ENCODE measurements at regions not wholly inside any gene's neighbourhood (a gene's known extent, or its start where the extent isn't known, plus 50 kb on each side); places are given as distances from the start of the nearest gene placed in this dataset.
"Not testable (repeated sequence)": the region's sequence is repeated elsewhere in the genome, so short reads cannot be mapped to it uniquely, and the experiment has no call there.

GRCh38 chr3:110971010-110971601 lies 100.5 kb upstream of the NECTIN3 start:
- no peak for DNase-seq

- DNase-seq = no peak
Measured at GRCh38 chr3:110973263-110973895, 98.2 kb upstream of the NECTIN3 start.

GRCh38 chr3:110974902-110975301 lies 96.7 kb upstream of the NECTIN3 start:
- DNase-seq = no peak

GRCh38 chr3:110984456-110985250 lies 87.0 kb upstream of the NECTIN3 start:
- no peak for DNase-seq

DNA sequence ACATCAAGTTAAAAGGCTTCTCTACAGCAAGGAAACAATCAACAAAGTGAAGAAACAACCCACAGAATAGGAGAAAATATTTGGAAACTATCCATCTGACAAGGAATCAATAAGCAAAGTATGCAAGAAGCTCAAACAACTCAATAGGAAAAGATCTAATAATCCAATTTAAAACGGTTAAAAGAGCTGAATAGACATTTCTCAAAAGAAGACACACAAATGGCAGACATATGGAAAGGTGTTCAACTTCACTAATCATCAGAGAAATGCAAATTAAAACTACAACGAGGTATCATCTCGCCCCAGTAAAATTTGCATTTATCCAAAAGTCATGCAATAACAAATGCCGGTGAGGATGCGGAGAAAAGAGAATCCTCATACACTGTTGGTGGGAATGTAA lies 82.2 kb upstream of the NECTIN3 start:
- DNase-seq = no peak

- no peak for DNase-seq
Measured at GRCh38 chr3:110995461-110996231, 76.0 kb upstream of the NECTIN3 start.

DNA sequence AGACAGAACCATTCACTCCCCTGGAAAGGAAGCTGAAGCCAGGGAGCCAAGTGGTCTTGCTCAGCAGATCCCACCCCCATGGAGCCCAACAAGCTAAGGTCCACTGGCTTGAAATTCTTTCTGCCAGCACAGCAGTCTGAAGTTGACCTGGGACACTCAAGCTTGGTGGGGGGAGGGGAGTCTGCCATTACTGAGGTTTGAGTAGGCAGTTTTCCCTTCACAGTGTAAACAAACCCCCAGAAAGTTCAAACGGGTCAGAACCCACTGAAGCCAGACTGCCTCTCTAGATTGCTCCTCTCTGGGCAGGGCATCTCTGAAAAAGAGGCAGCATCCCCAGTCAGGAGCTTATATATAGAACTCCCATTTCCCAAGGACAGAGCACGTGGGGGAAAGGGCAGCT lies 72.8 kb upstream of the NECTIN3 start:
- not testable (repeated sequence) for DNase-seq

- DNase-seq = not testable (repeated sequence)
Measured at GRCh38 chr3:111006485-111006884, 65.1 kb upstream of the NECTIN3 start.

DNA sequence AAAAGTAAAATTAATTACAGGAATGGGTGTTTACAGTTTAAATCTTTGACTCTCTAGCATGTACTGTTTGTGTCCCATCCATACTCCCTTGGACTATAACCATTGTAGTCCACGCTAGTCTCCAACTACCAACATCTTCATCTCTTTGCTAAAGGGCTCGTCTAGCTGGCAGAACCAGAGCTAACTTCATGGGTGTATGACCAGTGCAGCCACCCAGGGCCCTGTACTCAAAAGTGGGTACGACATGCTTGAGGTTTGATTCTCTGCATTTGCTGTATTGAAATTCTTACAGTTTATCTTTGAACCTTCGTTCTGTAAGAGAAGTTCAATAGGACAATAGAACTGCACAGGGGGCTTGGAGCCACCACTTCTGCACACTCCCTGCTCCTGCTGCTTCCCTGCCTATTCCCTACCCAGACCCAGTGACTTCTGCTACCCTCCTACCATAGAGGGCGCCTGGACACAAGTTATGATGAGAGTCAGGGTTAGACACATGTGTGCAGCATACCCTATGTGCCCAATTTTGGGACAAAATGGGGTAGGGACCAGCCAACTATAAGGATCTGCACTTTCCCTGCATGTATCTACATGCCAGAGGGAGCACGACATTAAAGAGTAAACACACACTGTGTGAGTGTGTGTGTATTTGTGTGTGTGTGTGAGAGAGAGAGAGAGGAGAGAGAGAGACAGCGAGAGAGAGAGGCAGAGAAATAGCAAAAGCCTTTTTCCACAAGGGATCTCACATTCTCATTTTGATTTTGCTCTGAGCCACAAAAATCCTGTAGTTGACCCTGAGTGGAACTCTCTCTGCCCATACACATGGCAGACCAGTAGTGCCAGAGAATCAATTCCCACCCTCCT lies 59.0 kb upstream of the NECTIN3 start:
- no peak for DNase-seq
